ENCODE measurements at regions not wholly inside any gene's neighbourhood (a gene's known extent, or its start where the extent isn't known, plus 50 kb on each side); places are given as distances from the start of the nearest gene placed in this dataset.

GRCh38 chr13:62997696-62998095 lies 1582.0 kb upstream of the PCDH20 start:
- 92 to 95% (median 95%) methylated on average over 1 of the region's 1 CpG for WGBS, 3 donors
- Histone ChIP-seq H3K4me1 (no peaks in the 10 kb centered on the region), H3K27ac (no peak overlapping the region), H3K27me3 (ENCODE audit: insufficient read depth in 3 of 3, low read length in 2 of 3) (no peaks in the 10 kb centered on the region), H3K9me3 (no peaks in the 10 kb centered on the region), H3K4me3 (no peak overlapping the region), H3K36me3 (ENCODE audit: insufficient read depth in 1 of 2, low read depth in 1 of 2) (no peaks in the 10 kb centered on the region)
- intact Hi-C loops (cut with DNase I), result no loop called here
- ATAC-seq, result no peak
- DNase-seq, result no peak
- TF ChIP-seq CTCF (IDR thresholded peaks at IDR 0.05), result no peak

DNA sequence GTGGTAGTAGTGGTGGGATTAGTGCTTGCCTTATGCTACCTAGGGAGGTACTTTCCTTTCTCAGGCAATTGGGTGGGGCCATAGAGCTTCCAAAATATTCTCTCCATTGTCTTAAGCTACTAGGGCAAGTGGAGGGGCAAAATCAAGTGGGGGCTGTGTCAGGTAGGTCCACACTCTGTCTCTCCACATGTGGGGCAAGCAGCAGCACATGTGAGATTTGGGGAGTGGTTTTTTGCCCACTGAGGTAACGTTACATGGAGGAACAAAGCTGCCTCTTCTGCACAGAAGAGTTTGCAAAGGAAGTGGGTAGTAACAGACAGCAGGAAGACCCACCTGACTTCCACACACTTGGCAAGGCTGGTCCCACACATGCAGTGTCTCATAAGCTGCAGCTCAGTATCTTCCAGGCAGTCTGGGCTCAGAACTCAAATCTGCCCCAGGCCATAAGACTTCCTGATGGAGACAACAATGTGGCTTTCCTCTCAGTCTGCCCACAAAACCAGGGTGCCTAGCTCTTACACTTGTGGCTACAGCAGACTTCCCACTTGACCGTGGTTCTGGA lies 1581.5 kb upstream of the PCDH20 start:
- ATAC-seq (no peak), DNase-seq (no peak)
- H3K9me3 ChIP-seq, result no peaks in the 10 kb centered on the region
- WGBS, 3 donors, result 73 to 80% (median 79%) methylated on average over 2 of the region's 2 CpGs
- no peaks in the 10 kb centered on the region for H3K27me3 ChIP-seq (ENCODE audit: insufficient read depth in 3 of 3, low read length in 2 of 3)
- H3K36me3 ChIP-seq (ENCODE audit: insufficient read depth in 1 of 2, low read depth in 1 of 2), result no peaks in the 10 kb centered on the region
- H3K4me3 ChIP-seq, result no peak overlapping the region
- H3K27ac ChIP-seq, result no peak overlapping the region
- H3K4me1 ChIP-seq, result no peaks in the 10 kb centered on the region
- no peak for TF ChIP-seq CTCF (IDR thresholded peaks at IDR 0.05)
- intact Hi-C loops (cut with DNase I), result no loop called here

DNA sequence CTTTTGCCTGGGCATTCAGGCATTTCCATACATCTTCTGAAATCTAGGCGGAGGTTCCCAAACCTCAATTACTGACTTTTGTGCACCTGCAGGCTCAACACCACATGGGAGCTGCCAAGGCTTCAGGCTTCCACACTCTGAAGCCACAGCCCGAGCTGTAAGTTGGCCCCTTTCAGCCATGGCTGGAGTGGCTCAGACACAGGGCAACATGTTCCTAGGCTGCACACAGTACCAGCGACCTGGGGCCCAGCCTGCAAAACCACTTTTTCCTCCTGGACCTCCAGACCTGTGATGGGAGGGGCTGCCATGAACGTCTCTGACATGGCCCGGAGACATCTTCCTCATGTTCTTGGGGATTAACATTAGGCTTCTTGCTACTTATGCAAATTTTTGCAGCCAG lies 1558.2 kb upstream of the PCDH20 start:
- ATAC-seq (no peak), DNase-seq (no peak)
- 83 to 87% (median 85%) methylated on average over 5 of the region's 5 CpGs for WGBS, 3 donors
- Histone ChIP-seq H3K4me1 (no peaks in the 10 kb centered on the region), H3K36me3 (ENCODE audit: insufficient read depth in 1 of 2, low read depth in 1 of 2) (no peaks in the 10 kb centered on the region), H3K9me3 (peaks cover 3% of the 10 kb centered on the region), H3K27me3 (ENCODE audit: insufficient read depth in 3 of 3, low read length in 2 of 3) (no peaks in the 10 kb centered on the region), H3K4me3 (no peak overlapping the region), H3K27ac (no peak overlapping the region)
- intact Hi-C loops (cut with DNase I), result no loop called here
- TF ChIP-seq CTCF (IDR thresholded peaks at IDR 0.05), result no peak

- Histone ChIP-seq H3K9me3 (no peaks in the 10 kb centered on the region), H3K27ac (no peak overlapping the region), H3K4me3 (no peak overlapping the region), H3K4me1 (no peaks in the 10 kb centered on the region), H3K27me3 (ENCODE audit: insufficient read depth in 3 of 3, low read length in 2 of 3) (no peaks in the 10 kb centered on the region), H3K36me3 (ENCODE audit: insufficient read depth in 1 of 2, low read depth in 1 of 2) (no peaks in the 10 kb centered on the region)
- ATAC-seq (no peak), DNase-seq (no peak)
- no peak for TF ChIP-seq CTCF (IDR thresholded peaks at IDR 0.05)
- intact Hi-C loops (cut with DNase I), result no loop called here
These were observed 1548.9 kb upstream of the PCDH20 start for GRCh38 chr13:62964522-62964921.

DNA sequence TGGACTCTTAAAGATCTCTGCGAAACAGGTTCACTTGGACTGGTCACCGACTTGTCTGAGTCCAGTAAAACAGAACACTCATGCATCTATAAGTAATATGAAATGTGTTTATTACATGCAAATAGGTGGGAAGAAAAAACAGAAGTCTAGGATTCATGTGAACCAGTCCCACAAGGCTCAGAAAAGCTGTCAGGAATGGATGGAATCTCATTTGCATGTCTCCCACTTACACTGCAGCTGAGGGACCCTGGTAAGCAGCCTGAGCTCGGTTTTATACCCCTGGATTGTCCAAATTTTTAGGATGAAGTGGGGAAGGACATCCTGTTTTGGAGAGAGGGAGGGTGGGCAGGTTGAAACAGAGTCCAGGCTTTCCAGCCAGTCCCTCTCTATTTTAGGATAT lies 1545.1 kb upstream of the PCDH20 start:
- Histone ChIP-seq H3K36me3 (ENCODE audit: insufficient read depth in 1 of 2, low read depth in 1 of 2) (no peaks in the 10 kb centered on the region), H3K4me1 (no peaks in the 10 kb centered on the region), H3K27ac (no peak overlapping the region), H3K4me3 (no peak overlapping the region), H3K27me3 (ENCODE audit: insufficient read depth in 3 of 3, low read length in 2 of 3) (no peaks in the 10 kb centered on the region), H3K9me3 (no peaks in the 10 kb centered on the region)
- TF ChIP-seq CTCF (IDR thresholded peaks at IDR 0.05), result no peak
- ATAC-seq (no peak), DNase-seq (no peak)
- 43 to 69% (median 68%) methylated on average over 3 of the region's 3 CpGs for WGBS, 3 donors
- intact Hi-C loops (cut with DNase I), result no loop called here

All from psoas muscle (tissue), 7 donors.